ENCODE measurements at regions not wholly inside any gene's neighbourhood (a gene's known extent, or its start where the extent isn't known, plus 50 kb on each side); places are given as distances from the start of the nearest gene placed in this dataset.

DNA sequence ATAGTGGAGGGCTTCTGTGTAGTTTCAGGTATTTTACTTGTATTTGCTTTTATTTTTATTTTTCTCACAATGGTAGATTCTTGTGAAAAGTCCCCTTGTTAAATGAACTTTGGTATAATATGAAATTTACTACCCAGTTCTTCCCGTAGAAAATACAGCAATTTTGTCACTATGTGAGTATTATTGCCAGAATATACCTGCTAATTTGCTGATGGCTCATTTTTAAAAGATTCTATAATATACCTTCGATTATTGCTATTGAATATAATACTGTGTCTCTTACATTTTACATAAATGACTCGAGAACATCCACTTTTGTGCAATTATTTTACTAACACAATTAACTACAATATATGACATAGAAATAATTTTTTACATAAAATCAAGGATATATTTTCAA lies 262.3 kb upstream of the NOVA1 start:
- no peak overlapping the region for H3K4me2 ChIP-seq (ENCODE audit: low read length)
- no peaks in the 10 kb centered on the region for H3K9me2 ChIP-seq (ENCODE audit: insufficient read depth, low read length)
- no peak overlapping the region for H3K9ac ChIP-seq (ENCODE audit: low read length)
- no peaks in the 10 kb centered on the region for H3F3A ChIP-seq (ENCODE audit: insufficient read depth, low read length, poor library complexity, severe bottlenecking)
- no peak overlapping the region for H3K27ac ChIP-seq (ENCODE audit: low read length)
- H2AFZ ChIP-seq (ENCODE audit: low read depth, low read length): no peak overlapping the region
- TF ChIP-seq, protein P1, sequence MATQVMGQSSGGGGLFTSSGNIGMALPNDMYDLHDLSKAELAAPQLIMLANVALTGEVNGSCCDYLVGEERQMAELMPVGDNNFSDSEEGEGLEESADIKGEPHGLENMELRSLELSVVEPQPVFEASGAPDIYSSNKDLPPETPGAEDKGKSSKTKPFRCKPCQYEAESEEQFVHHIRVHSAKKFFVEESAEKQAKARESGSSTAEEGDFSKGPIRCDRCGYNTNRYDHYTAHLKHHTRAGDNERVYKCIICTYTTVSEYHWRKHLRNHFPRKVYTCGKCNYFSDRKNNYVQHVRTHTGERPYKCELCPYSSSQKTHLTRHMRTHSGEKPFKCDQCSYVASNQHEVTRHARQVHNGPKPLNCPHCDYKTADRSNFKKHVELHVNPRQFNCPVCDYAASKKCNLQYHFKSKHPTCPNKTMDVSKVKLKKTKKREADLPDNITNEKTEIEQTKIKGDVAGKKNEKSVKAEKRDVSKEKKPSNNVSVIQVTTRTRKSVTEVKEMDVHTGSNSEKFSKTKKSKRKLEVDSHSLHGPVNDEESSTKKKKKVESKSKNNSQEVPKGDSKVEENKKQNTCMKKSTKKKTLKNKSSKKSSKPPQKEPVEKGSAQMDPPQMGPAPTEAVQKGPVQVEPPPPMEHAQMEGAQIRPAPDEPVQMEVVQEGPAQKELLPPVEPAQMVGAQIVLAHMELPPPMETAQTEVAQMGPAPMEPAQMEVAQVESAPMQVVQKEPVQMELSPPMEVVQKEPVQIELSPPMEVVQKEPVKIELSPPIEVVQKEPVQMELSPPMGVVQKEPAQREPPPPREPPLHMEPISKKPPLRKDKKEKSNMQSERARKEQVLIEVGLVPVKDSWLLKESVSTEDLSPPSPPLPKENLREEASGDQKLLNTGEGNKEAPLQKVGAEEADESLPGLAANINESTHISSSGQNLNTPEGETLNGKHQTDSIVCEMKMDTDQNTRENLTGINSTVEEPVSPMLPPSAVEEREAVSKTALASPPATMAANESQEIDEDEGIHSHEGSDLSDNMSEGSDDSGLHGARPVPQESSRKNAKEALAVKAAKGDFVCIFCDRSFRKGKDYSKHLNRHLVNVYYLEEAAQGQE (IDR thresholded peaks at IDR 0.05; ENCODE audit: borderline replicate concordance): no peak
- TF ChIP-seq EZH2 (IDR thresholded peaks at IDR 0.05; ENCODE audit: borderline replicate concordance, insufficient read depth, low read length, poor library complexity, severe bottlenecking) (no peak), RAD21 (conservative IDR thresholded peaks at IDR 0.05) (no peak), POLR2AphosphoS5 (IDR thresholded peaks at IDR 0.05) (no peak), MXI1 (conservative IDR thresholded peaks at IDR 0.05; ENCODE audit: poor library complexity, severe bottlenecking) (no peak)
- TF ChIP-seq, protein P2, sequence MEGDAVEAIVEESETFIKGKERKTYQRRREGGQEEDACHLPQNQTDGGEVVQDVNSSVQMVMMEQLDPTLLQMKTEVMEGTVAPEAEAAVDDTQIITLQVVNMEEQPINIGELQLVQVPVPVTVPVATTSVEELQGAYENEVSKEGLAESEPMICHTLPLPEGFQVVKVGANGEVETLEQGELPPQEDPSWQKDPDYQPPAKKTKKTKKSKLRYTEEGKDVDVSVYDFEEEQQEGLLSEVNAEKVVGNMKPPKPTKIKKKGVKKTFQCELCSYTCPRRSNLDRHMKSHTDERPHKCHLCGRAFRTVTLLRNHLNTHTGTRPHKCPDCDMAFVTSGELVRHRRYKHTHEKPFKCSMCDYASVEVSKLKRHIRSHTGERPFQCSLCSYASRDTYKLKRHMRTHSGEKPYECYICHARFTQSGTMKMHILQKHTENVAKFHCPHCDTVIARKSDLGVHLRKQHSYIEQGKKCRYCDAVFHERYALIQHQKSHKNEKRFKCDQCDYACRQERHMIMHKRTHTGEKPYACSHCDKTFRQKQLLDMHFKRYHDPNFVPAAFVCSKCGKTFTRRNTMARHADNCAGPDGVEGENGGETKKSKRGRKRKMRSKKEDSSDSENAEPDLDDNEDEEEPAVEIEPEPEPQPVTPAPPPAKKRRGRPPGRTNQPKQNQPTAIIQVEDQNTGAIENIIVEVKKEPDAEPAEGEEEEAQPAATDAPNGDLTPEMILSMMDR (IDR thresholded peaks at IDR 0.05; ENCODE audit: poor library complexity, severe bottlenecking): no peak
- H3K36me3 ChIP-seq (ENCODE audit: insufficient read depth, low read length): no peaks in the 10 kb centered on the region
- no peak overlapping the region for H3K4me3 ChIP-seq (ENCODE audit: low read length)
- no peaks in the 10 kb centered on the region for H4K20me1 ChIP-seq (ENCODE audit: insufficient read depth)
- H3K27me3 ChIP-seq (ENCODE audit: insufficient read depth, low read depth, low read length): no peaks in the 10 kb centered on the region
- no peaks in the 10 kb centered on the region for H3K9me3 ChIP-seq (ENCODE audit: low read length)
- no peaks in the 10 kb centered on the region for H3K79me2 ChIP-seq (replicated peaks; ENCODE audit: insufficient read depth, low read length)

DNA sequence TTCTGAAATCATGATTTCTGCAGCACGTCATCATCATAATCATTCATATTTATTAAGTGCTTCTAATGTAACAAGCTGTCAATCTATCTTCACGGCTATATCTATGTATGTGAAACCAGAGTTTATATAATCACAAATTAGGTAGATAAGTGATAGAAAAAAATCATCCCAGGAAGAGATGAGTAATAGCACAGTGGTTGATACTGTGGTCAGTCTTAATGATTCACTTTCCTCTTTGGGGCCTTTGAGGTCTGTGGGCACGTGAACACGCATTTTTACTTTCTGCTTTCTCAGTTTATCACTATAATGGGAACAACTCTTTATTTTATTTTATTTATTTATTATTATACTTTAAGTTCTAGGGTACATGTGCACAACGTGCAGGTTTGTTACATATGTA lies 265.9 kb upstream of the NOVA1 start:
- Histone ChIP-seq H3K4me2 (ENCODE audit: low read length) (no peak overlapping the region), H4K20me1 (ENCODE audit: insufficient read depth) (no peaks in the 10 kb centered on the region), H3F3A (ENCODE audit: insufficient read depth, low read length, poor library complexity, severe bottlenecking) (no peaks in the 10 kb centered on the region), H3K27ac (ENCODE audit: low read length) (peak overlapping the region; percentile 30), H3K79me2 (replicated peaks; ENCODE audit: insufficient read depth, low read length) (no peaks in the 10 kb centered on the region), H2AFZ (ENCODE audit: low read depth, low read length) (no peak overlapping the region), H3K9me2 (ENCODE audit: insufficient read depth, low read length) (no peaks in the 10 kb centered on the region), H3K9ac (ENCODE audit: low read length) (no peak overlapping the region), H3K27me3 (ENCODE audit: insufficient read depth, low read depth, low read length) (no peaks in the 10 kb centered on the region), H3K36me3 (ENCODE audit: insufficient read depth, low read length) (no peaks in the 10 kb centered on the region), H3K9me3 (ENCODE audit: low read length) (no peaks in the 10 kb centered on the region), H3K4me3 (ENCODE audit: low read length) (no peak overlapping the region)
- TF ChIP-seq EZH2 (IDR thresholded peaks at IDR 0.05; ENCODE audit: borderline replicate concordance, insufficient read depth, low read length, poor library complexity, severe bottlenecking): no peak
- no peak for TF ChIP-seq RAD21 (conservative IDR thresholded peaks at IDR 0.05)
- no peak for TF ChIP-seq POLR2AphosphoS5 (IDR thresholded peaks at IDR 0.05)
- TF ChIP-seq, protein P1 (IDR thresholded peaks at IDR 0.05; ENCODE audit: borderline replicate concordance): no peak
- no peak for TF ChIP-seq SMC3 (conservative IDR thresholded peaks at IDR 0.05; ENCODE audit: poor library complexity)
